ENCODE measurements at regions not wholly inside any gene's neighbourhood (a gene's known extent, or its start where the extent isn't known, plus 50 kb on each side); places are given as distances from the start of the nearest gene placed in this dataset.

- no peaks in the 10 kb centered on the region for H3K9me3 ChIP-seq (ENCODE audit: insufficient read depth, low read depth, low read length)
- no peak overlapping the region for H3K4me2 ChIP-seq (ENCODE audit: low read depth, low read length, poor library complexity, severe bottlenecking)
- H2AFZ ChIP-seq (ENCODE audit: low read length), result no peak overlapping the region
- H3K79me2 ChIP-seq (ENCODE audit: insufficient read depth, low read length), result no peaks in the 10 kb centered on the region
- H4K20me1 ChIP-seq (ENCODE audit: insufficient read depth, low read length, poor library complexity, severe bottlenecking), result no peaks in the 10 kb centered on the region
- no peaks in the 10 kb centered on the region for H3F3A ChIP-seq (ENCODE audit: low read depth)
- H3K4me3 ChIP-seq (ENCODE audit: low read length, poor library complexity, severe bottlenecking), result no peak overlapping the region
- TF ChIP-seq EZH2phosphoT487 (IDR thresholded peaks at IDR 0.05; ENCODE audit: borderline replicate concordance), result no peak
- no peak for TF ChIP-seq CTCF (conservative IDR thresholded peaks at IDR 0.05; ENCODE audit: low read length)
- no peak overlapping the region for H3K9ac ChIP-seq (ENCODE audit: low read depth, low read length, poor library complexity, severe bottlenecking)
- H3K9me2 ChIP-seq (replicated peaks; ENCODE audit: low read depth, low read length), result no peaks in the 10 kb centered on the region; the same call in 1 of the 2 replicates
- no peaks in the 10 kb centered on the region for H3K4me1 ChIP-seq (ENCODE audit: insufficient read depth, low read length, poor library complexity, severe bottlenecking)
- no peaks in the 10 kb centered on the region for H3K36me3 ChIP-seq (ENCODE audit: insufficient read depth, low read length)
- H3K27me3 ChIP-seq (ENCODE audit: insufficient read depth, low read length, poor library complexity, severe bottlenecking), result no peaks in the 10 kb centered on the region
Measured at GRCh38 chr11:127420139-127420538, 419.6 kb upstream of the KIRREL3 start.

GRCh38 chr11:127412722-127413380 is 412.3 kb upstream of the KIRREL3 start:
- no peak overlapping the region for H3K9ac ChIP-seq (ENCODE audit: low read depth, low read length, poor library complexity, severe bottlenecking)
- no peaks in the 10 kb centered on the region for H3F3A ChIP-seq (ENCODE audit: low read depth)
- peaks cover 4% of the 10 kb centered on the region; the same call in 1 of the 2 replicates for H3K9me3 ChIP-seq (ENCODE audit: insufficient read depth, low read depth, low read length)
- no peaks in the 10 kb centered on the region for H3K27me3 ChIP-seq (ENCODE audit: insufficient read depth, low read length, poor library complexity, severe bottlenecking)
- H3K4me2 ChIP-seq (ENCODE audit: low read depth, low read length, poor library complexity, severe bottlenecking), result no peak overlapping the region
- no peaks in the 10 kb centered on the region for H3K9me2 ChIP-seq (replicated peaks; ENCODE audit: low read depth, low read length)
- H4K20me1 ChIP-seq (ENCODE audit: insufficient read depth, low read length, poor library complexity, severe bottlenecking), result no peaks in the 10 kb centered on the region
- no peak overlapping the region for H2AFZ ChIP-seq (ENCODE audit: low read length)
- no peaks in the 10 kb centered on the region for H3K4me1 ChIP-seq (ENCODE audit: insufficient read depth, low read length, poor library complexity, severe bottlenecking)
- no peak overlapping the region for H3K4me3 ChIP-seq (ENCODE audit: low read length, poor library complexity, severe bottlenecking)
- H3K36me3 ChIP-seq (ENCODE audit: insufficient read depth, low read length), result no peaks in the 10 kb centered on the region
- H3K79me2 ChIP-seq (ENCODE audit: insufficient read depth, low read length), result no peaks in the 10 kb centered on the region
- TF ChIP-seq CTCF (conservative IDR thresholded peaks at IDR 0.05; ENCODE audit: low read length), result no peak
- TF ChIP-seq EZH2phosphoT487 (IDR thresholded peaks at IDR 0.05; ENCODE audit: borderline replicate concordance), result no peak

- Histone ChIP-seq H3K4me1 (ENCODE audit: insufficient read depth, low read length, poor library complexity, severe bottlenecking) (no peaks in the 10 kb centered on the region), H3K4me2 (ENCODE audit: low read depth, low read length, poor library complexity, severe bottlenecking) (no peak overlapping the region), H3F3A (ENCODE audit: low read depth) (no peaks in the 10 kb centered on the region), H3K9me3 (ENCODE audit: insufficient read depth, low read depth, low read length) (peaks cover 4% of the 10 kb centered on the region; the same call in 1 of the 2 replicates), H2AFZ (ENCODE audit: low read length) (no peak overlapping the region), H3K9ac (ENCODE audit: low read depth, low read length, poor library complexity, severe bottlenecking) (no peak overlapping the region), H3K9me2 (replicated peaks; ENCODE audit: low read depth, low read length) (no peaks in the 10 kb centered on the region), H3K36me3 (ENCODE audit: insufficient read depth, low read length) (no peaks in the 10 kb centered on the region), H4K20me1 (ENCODE audit: insufficient read depth, low read length, poor library complexity, severe bottlenecking) (no peaks in the 10 kb centered on the region), H3K4me3 (ENCODE audit: low read length, poor library complexity, severe bottlenecking) (no peak overlapping the region), H3K79me2 (ENCODE audit: insufficient read depth, low read length) (no peaks in the 10 kb centered on the region), H3K27me3 (ENCODE audit: insufficient read depth, low read length, poor library complexity, severe bottlenecking) (no peaks in the 10 kb centered on the region)
- TF ChIP-seq EZH2phosphoT487 (IDR thresholded peaks at IDR 0.05; ENCODE audit: borderline replicate concordance) (no peak), CTCF (conservative IDR thresholded peaks at IDR 0.05; ENCODE audit: low read length) (no peak)
Measured at GRCh38 chr11:127412234-127412633, 411.7 kb upstream of the KIRREL3 start.
